Loucy (cell line): ENCODE measurements at regions not wholly inside any gene's neighbourhood (a gene's known extent, or its start where the extent isn't known, plus 50 kb on each side); places are given as distances from the start of the nearest gene placed in this dataset.

Source experiments
- CTCF ChIP-seq: fragments of 200-600 bp; sonication (generic); conservative IDR thresholded peaks from 2 replicates; pipeline ENCODE4 v1.5.1; 2014; ENCODE audit warnings: mild to moderate bottlenecking, antibody characterized with exemption, low read length
- EZH2phosphoT487 ChIP-seq: fragments of 200-600 bp; IDR thresholded peaks from 2 replicates; pipeline ENCODE4 v1.6.1; 2018; ENCODE audit warnings: antibody characterized with exemption, mild to moderate bottlenecking, moderate library complexity, borderline replicate concordance

GRCh38 chrX:7330971-7331746 is 183.2 kb upstream of the PUDP start:
- TF ChIP-seq CTCF (no peak), EZH2phosphoT487 (no peak)
